ENCODE measurements at regions not wholly inside any gene's neighbourhood (a gene's known extent, or its start where the extent isn't known, plus 50 kb on each side); places are given as distances from the start of the nearest gene placed in this dataset.

DNA sequence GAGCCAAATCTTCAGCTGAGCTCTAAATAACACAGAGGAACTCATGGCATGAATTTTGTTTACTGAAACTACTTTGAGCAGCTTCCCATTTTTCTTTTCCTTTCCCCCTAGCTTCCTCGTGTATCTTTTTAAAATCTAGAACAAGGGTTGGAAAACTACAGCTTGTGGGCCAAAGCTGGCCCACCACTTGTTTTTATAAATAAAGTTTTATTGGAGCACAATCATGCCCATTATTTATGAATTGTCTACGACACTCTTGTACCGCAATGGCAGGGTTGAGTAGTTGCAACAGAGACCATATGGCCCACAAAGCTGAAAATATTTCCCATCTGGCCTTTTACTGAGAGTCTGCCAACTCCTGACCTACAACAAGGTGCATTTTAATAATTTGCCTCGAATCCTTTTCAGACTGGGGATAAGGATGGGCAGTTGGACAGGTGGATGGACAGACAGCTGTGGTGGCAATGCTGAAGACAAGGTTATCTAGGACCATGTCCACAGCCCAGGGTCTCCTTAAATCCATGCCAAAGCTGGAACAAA is 87.7 kb downstream of the RMI2 start:
- no peak for DNase-seq (ENCODE audit: low spot score in 2 of 2)
- H3K4me3 ChIP-seq (ENCODE audit: low read depth, poor library complexity, severe bottlenecking), result no peak overlapping the region
- intact Hi-C loops (cut with DNase I; ENCODE audit: low total_unique reads), result no loop called here
- WGBS, 2 donors, result 65 to 71% methylated on average over 4 of the region's 4 CpGs
- TF ChIP-seq, protein P1, sequence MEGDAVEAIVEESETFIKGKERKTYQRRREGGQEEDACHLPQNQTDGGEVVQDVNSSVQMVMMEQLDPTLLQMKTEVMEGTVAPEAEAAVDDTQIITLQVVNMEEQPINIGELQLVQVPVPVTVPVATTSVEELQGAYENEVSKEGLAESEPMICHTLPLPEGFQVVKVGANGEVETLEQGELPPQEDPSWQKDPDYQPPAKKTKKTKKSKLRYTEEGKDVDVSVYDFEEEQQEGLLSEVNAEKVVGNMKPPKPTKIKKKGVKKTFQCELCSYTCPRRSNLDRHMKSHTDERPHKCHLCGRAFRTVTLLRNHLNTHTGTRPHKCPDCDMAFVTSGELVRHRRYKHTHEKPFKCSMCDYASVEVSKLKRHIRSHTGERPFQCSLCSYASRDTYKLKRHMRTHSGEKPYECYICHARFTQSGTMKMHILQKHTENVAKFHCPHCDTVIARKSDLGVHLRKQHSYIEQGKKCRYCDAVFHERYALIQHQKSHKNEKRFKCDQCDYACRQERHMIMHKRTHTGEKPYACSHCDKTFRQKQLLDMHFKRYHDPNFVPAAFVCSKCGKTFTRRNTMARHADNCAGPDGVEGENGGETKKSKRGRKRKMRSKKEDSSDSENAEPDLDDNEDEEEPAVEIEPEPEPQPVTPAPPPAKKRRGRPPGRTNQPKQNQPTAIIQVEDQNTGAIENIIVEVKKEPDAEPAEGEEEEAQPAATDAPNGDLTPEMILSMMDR (IDR thresholded peaks at IDR 0.05), result no peak
- no peak for TF ChIP-seq POLR2A (IDR thresholded peaks at IDR 0.05)

DNA sequence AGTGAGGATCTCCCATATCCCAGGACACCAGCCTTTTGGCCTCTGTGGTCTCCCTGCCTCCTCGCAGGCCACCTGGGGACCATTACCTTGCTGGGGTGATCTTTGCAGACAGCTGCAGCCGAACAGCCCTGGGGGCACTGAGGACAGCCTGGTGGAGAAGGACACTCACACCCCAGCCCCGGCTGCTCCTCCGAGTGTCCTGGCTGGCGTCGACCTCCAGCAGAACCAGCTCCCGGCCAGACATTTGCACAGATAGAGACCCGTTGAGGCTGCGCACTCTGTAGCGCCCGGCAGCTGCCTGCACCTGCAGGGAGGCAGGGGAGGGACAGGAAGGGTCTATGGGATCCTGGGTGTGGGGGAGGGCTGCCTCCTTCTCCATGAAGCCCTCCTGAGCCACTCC is 90.3 kb downstream of the RMI2 start:
- no peak for DNase-seq (ENCODE audit: low spot score in 2 of 2)
- TF ChIP-seq POLR2A (IDR thresholded peaks at IDR 0.05), result no peak
- TF ChIP-seq, protein P1 (IDR thresholded peaks at IDR 0.05), result no peak
- WGBS, 2 donors, result 81 to 87% methylated on average over 11 of the region's 11 CpGs
- intact Hi-C loops (cut with DNase I; ENCODE audit: low total_unique reads), result no loop called here
- H3K4me3 ChIP-seq (ENCODE audit: low read depth, poor library complexity, severe bottlenecking), result no peak overlapping the region

DNA sequence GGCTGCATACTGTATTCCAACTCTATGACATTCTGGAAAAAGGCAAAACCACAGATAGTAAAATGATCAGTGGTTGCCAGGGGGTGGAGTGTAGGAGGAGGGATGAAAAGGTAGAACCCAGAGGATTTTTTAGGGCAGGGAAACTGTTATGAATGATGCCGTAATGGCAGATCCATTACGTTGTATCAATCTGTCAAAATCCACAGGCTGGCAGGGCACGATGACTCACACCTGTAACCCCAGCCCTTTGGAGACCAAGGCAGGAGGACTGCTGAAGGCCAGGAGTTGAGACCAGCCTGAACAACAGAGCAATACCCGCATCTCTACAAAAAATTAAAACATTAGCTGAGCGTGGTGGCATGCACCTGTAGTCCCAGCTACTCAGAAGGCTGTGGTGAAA is 91.8 kb downstream of the RMI2 start:
- WGBS, 2 donors, result 78 to 85% methylated on average over 5 of the region's 5 CpGs
- H3K4me3 ChIP-seq (ENCODE audit: low read depth, poor library complexity, severe bottlenecking), result no peak overlapping the region
- TF ChIP-seq, protein P1 (IDR thresholded peaks at IDR 0.05), result no peak
- no peak for TF ChIP-seq POLR2A (IDR thresholded peaks at IDR 0.05)
- intact Hi-C loops (cut with DNase I; ENCODE audit: low total_unique reads), result no loop called here
- no peak for DNase-seq (ENCODE audit: low spot score in 2 of 2)

DNA sequence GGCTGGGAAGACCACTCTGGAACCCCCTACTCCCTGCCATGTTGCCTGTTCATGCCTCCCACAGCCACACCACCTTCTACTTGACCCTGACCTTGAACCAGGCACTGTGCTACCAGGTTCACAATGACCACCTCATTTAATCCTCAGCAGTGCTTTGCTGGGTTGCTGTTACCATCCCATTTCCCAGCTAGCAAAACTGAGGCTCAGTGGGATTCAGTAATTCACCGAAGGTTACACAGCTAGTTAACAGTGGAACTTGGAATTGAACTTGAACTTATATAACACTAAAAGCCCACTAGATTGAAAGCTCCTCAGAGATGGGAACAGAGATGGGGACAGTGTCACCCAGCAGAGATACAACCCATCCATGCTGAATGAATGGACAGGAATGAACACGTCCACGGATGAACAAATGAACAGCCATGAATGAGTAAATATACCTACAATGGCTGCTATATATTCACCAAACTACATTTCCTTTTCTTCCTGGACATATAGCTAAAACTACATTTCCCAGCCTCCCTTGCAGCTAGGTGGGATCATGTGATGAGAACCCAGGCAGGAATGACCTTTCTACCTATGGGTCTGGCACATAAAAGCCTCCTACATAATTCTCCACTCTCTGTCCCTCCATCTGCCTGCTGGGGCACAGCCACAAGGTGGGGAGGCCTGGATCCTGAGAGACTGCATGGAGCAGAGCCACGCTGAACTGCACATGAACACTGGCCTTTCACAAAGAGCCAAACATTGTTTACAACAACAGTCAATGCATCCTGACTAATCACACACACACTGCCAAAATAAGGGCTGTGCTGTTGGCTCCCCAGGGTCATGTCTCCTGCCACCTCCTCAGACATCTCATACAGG is 94.8 kb downstream of the RMI2 start:
- H3K4me3 ChIP-seq (ENCODE audit: low read depth, poor library complexity, severe bottlenecking), result no peak overlapping the region
- intact Hi-C loops (cut with DNase I; ENCODE audit: low total_unique reads), result no loop called here
- 73 to 94% methylated on average over 4 of the region's 4 CpGs for WGBS, 2 donors
- DNase-seq (ENCODE audit: low spot score in 2 of 2), result no peak
- TF ChIP-seq, protein P1 (IDR thresholded peaks at IDR 0.05), result no peak
- TF ChIP-seq POLR2A (IDR thresholded peaks at IDR 0.05), result no peak

DNA sequence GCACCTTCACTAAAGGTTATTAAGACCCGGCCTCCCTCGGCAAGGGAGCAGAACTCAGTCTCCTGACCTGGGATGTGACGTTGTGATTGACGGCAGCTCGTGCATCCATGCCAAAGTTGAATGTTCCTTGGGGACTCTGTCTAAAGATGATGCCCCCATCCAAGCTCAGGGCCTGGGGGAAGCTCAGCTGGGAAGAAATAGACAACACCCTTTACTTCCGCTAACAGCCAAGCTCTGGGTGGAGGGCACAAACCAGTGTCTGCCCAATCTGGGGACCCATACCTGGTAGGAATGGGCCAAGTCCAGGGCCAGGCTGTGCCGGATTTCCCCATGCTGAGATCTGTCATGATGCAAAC is 95.4 kb downstream of the RMI2 start:
- H3K4me3 ChIP-seq (ENCODE audit: low read depth, poor library complexity, severe bottlenecking), result no peak overlapping the region
- DNase-seq (ENCODE audit: low spot score in 2 of 2), result no peak
- TF ChIP-seq, protein P1 (IDR thresholded peaks at IDR 0.05), result no peak
- no peak for TF ChIP-seq POLR2A (IDR thresholded peaks at IDR 0.05)
- 95 to 98% methylated on average over 7 of the region's 7 CpGs for WGBS, 2 donors
- intact Hi-C loops (cut with DNase I; ENCODE audit: low total_unique reads), result no loop called here
